CD4-positive, alpha-beta memory T cell (primary cell): ENCODE measurements at regions not wholly inside any gene's neighbourhood (a gene's known extent, or its start where the extent isn't known, plus 50 kb on each side); places are given as distances from the start of the nearest gene placed in this dataset.

Experiments used
- CTCF ChIA-PET: fragments of 350-600 bp; sonication (Branson Sonifier 250); formaldehyde crosslinking; loops from one replicate; lab custom pipeline; 2021; ENCODE audit warnings: inconsistent platforms; ENCODE audit not compliant: partially characterized antibody; lab: Charles Lee
- POLR2A ChIA-PET: fragments of 350-600 bp; sonication (Branson Sonifier 250); formaldehyde crosslinking; loops from one replicate; lab custom pipeline; 2021; ENCODE audit not compliant: partially characterized antibody; lab: Charles Lee
- DNase-seq, 5 donors: peaks; one replicate each; pipeline versions ENCODE4 v3.0.0 to v3.0.0-alpha.2; 2020 to 2022; ENCODE audit warnings: mixed read lengths in 1 of 5
- H3K27ac ChIP-seq: one replicate; pipeline ENCODE4 v1.7.0; 2013; ENCODE audit warnings: low read depth, low read length
- H3K27me3 ChIP-seq: 2 replicates; pipeline ENCODE4 v1.7.0; 2013; ENCODE audit warnings: mild to moderate bottlenecking, low read length, moderate library complexity; ENCODE audit not compliant: insufficient read depth
- H3K36me3 ChIP-seq: 2 replicates; pipeline ENCODE4 v1.7.0; 2013; ENCODE audit warnings: mild to moderate bottlenecking, low read length, moderate library complexity; ENCODE audit not compliant: insufficient read depth
- H3K4me1 ChIP-seq: 2 replicates; pipeline ENCODE4 v1.7.0; 2013; ENCODE audit warnings: mild to moderate bottlenecking, low read length, moderate library complexity; ENCODE audit not compliant: insufficient read depth
- H3K4me3 ChIP-seq, 2 donors: one replicate each; pipeline ENCODE4 v1.7.0; 2013; ENCODE audit warnings: low read length in 2 of 2, mild to moderate bottlenecking in 1 of 2
- H3K9me3 ChIP-seq, 2 donors: one replicate each; pipeline ENCODE4 v1.7.0; 2013; ENCODE audit warnings: low read length in 2 of 2, control low read depth in 1 of 2; ENCODE audit not compliant: control insufficient read depth in 1 of 2
- H3K27ac Mint-ChIP-seq, 7 donors: one replicate each; pipeline ENCODE4 v1.8.0; 2020 to 2021; ENCODE audit warnings: mixed read lengths in 7 of 7, mild to moderate bottlenecking in 6 of 7, inconsistent platforms in 3 of 7, moderate library complexity in 3 of 7
- H3K27me3 Mint-ChIP-seq, 2 donors: one replicate each; pipeline ENCODE4 v1.8.0; 2020 to 2021; ENCODE audit warnings: mixed read lengths in 2 of 2
- H3K36me3 Mint-ChIP-seq, 2 donors: one replicate each; pipeline ENCODE4 v1.8.0; 2020 to 2021; ENCODE audit warnings: mixed read lengths in 2 of 2, inconsistent platforms in 1 of 2, mild to moderate bottlenecking in 1 of 2
- H3K4me1 Mint-ChIP-seq, 4 donors: one replicate each; pipeline ENCODE4 v1.8.0; 2020 to 2021; ENCODE audit warnings: mixed read lengths in 4 of 4, mild to moderate bottlenecking in 1 of 4
- H3K4me3 Mint-ChIP-seq, 8 donors: one replicate each; pipeline ENCODE4 v1.8.0; 2020 to 2021; ENCODE audit warnings: mixed read lengths in 8 of 8, mild to moderate bottlenecking in 7 of 8, moderate library complexity in 6 of 8, inconsistent platforms in 3 of 8
- H3K9me3 Mint-ChIP-seq, 8 donors: one replicate each; pipeline ENCODE4 v1.8.0; 2020 to 2021; ENCODE audit warnings: mixed read lengths in 8 of 8, mild to moderate bottlenecking in 5 of 8, inconsistent platforms in 3 of 8, moderate library complexity in 1 of 8
- intact Hi-C: fragments of 100-400 bp; cut with micrococcal nuclease; formaldehyde crosslinking; loops from one replicate; pipeline ENCODE4 v1.15.1; 2023

DNA sequence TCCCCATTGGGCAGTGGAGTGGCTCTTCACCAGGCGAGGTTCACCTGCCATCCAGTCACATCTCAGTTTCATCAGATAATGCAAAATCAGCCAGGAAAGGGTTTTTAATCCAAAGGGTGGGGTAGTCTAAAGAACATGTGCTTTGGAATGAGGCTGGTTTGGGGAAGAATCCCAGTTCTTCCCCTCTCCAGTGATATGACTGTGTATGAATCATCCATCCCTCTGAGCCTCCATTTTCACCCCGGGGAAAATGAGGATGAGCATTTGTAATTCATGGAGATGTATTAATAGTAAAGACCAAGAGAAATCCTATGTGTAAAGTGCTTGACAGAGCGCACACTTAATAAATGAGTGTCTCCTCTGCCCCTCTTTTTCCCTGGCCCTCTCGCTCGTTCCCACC is 215.1 kb upstream of the FGGY start:
- intact Hi-C loops = no loop called here
- H3K9me3 ChIP-seq = no peaks in the 10 kb centered on the region
- peaks cover 9% of the 10 kb centered on the region for H3K4me1 ChIP-seq
- no peak overlapping the region for H3K4me3 ChIP-seq
- peaks cover 0 to 7% of the 10 kb centered on the region in 2 donors for H3K27me3 Mint-ChIP-seq
- ChIA-PET CTCF (no interaction called here), POLR2A (no interaction called here)
- no peaks in the 10 kb centered on the region for H3K36me3 ChIP-seq
- no peaks in the 10 kb centered on the region for H3K36me3 Mint-ChIP-seq
- no peak overlapping the region for H3K4me3 Mint-ChIP-seq
- no peak overlapping the region for H3K27ac ChIP-seq
- no peak for DNase-seq
- H3K4me1 Mint-ChIP-seq = peaks cover 2 to 9% (median 7%) of the 10 kb centered on the region in 4 donors
- no peaks in the 10 kb centered on the region for H3K9me3 Mint-ChIP-seq
- H3K27me3 ChIP-seq = no peaks in the 10 kb centered on the region
- H3K27ac Mint-ChIP-seq = peak overlapping the region in 1 of 7 donors; percentile 48

DNA sequence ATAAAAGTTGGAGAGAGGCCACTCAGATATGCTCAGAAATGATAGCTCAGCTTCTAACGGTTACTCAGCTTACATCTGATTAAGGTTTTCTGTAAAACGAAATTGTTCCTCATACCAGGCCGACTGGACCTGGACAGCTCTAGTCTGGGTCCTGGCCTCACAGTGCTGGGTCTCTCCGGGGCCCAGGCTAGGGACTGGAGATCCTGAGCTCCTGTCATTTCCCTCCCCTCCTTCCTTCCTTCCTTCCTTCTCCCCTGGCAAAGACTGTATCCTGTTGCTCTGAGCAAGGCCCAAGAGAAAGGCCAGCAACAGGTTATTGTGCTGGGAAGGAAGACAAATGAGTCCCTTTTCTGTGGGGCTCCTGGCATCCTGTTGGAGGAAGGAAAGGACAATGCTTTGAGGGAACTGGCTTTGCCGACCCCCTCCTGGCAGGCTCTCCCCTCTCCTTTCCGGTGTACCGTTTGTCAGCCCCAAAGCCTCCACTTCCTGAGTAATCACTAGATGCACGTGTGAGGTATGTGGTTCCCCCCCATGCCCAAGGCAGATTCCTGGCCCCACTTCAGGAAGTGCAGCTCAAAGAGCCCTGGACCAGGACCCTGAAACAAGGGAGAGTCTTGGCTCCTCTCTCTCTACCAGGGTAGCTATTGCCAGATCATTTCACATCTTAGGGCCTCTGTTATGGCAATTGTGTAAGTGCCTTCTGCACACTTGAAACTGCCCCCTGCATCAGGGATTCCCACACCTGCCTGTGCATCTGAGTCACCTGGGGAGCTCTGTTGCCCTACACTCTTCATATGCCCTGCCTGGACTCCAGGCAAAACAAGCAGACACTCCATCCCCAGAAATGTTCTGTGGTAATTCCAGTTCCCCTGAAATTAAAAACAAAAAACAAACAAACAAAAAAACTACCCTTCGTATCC is 212.7 kb upstream of the FGGY start:
- Mint-ChIP-seq H3K4me1 (peaks cover 2 to 9% (median 7%) of the 10 kb centered on the region in 4 donors), H3K27ac (peak overlapping the region in 1 of 7 donors; percentile 61), H3K36me3 (no peaks in the 10 kb centered on the region), H3K4me3 (peak overlapping the region in 1 of 8 donors; percentile 11), H3K27me3 (peaks cover 0 to 7% of the 10 kb centered on the region in 2 donors), H3K9me3 (peaks cover 0 to 2% (median 0%) of the 10 kb centered on the region in 8 donors)
- no peak for DNase-seq
- H3K36me3 ChIP-seq = no peaks in the 10 kb centered on the region
- H3K27ac ChIP-seq = no peak overlapping the region
- H3K4me3 ChIP-seq = no peak overlapping the region
- no peaks in the 10 kb centered on the region for H3K9me3 ChIP-seq
- intact Hi-C loops = no loop called here
- POLR2A ChIA-PET = interaction anchor here (2.0 kb wide), 1 partner anchor 300 kb away, joined by 5 read pairs; the partner anchor contains the start of gene JUN
- no peaks in the 10 kb centered on the region for H3K27me3 ChIP-seq
- CTCF ChIA-PET = interaction anchor here (1.0 to 1.2 kb wide), 2 partner anchors 11 to 16 kb away, joined by 3 read pairs; no protein-coding TSS in a partner anchor
- H3K4me1 ChIP-seq = peaks cover 9% of the 10 kb centered on the region

- POLR2A ChIA-PET = interaction anchor here (2.0 kb wide), 1 partner anchor 301 kb away, joined by 5 read pairs; the partner anchor contains the start of gene JUN
Measured at GRCh38 chr1:59085101-59085500, 211.8 kb upstream of the FGGY start.

GRCh38 chr1:59089036-59089798 is 207.7 kb upstream of the FGGY start:
- H3K27me3 Mint-ChIP-seq = no peaks in the 10 kb centered on the region
- H3K4me1 Mint-ChIP-seq = peaks cover 1 to 6% (median 4%) of the 10 kb centered on the region in 4 donors
- H3K36me3 Mint-ChIP-seq = no peaks in the 10 kb centered on the region
- no peak overlapping the region for H3K4me3 ChIP-seq
- no peaks in the 10 kb centered on the region for H3K27me3 ChIP-seq
- H3K4me3 Mint-ChIP-seq = no peak overlapping the region
- no peak overlapping the region for H3K27ac Mint-ChIP-seq
- no peaks in the 10 kb centered on the region for H3K9me3 ChIP-seq
- H3K4me1 ChIP-seq = peaks cover 4% of the 10 kb centered on the region
- no peaks in the 10 kb centered on the region for H3K36me3 ChIP-seq
- intact Hi-C loops = no loop called here
- CTCF ChIA-PET = no interaction called here
- H3K27ac ChIP-seq = no peak overlapping the region
- POLR2A ChIA-PET = no interaction called here
- DNase-seq = no peak
- peaks cover 0 to 4% (median 0%) of the 10 kb centered on the region in 8 donors for H3K9me3 Mint-ChIP-seq

More at GRCh38 chr1:59085101-59085500, 211.8 kb upstream of the FGGY start:
- Mint-ChIP-seq H3K36me3 (no peaks in the 10 kb centered on the region), H3K27me3 (peaks cover 0 to 5% of the 10 kb centered on the region in 2 donors), H3K4me3 (no peak overlapping the region), H3K4me1 (peaks cover 2 to 9% (median 7%) of the 10 kb centered on the region in 4 donors), H3K27ac (no peak overlapping the region), H3K9me3 (peaks cover 0 to 4% (median 0%) of the 10 kb centered on the region in 8 donors)
- CTCF ChIA-PET = no interaction called here
- no peaks in the 10 kb centered on the region for H3K36me3 ChIP-seq
- DNase-seq = no peak
- no peaks in the 10 kb centered on the region for H3K27me3 ChIP-seq
- H3K27ac ChIP-seq = no peak overlapping the region
- no peaks in the 10 kb centered on the region for H3K9me3 ChIP-seq
- peaks cover 9% of the 10 kb centered on the region for H3K4me1 ChIP-seq
- intact Hi-C loops = no loop called here
- H3K4me3 ChIP-seq = no peak overlapping the region

DNA sequence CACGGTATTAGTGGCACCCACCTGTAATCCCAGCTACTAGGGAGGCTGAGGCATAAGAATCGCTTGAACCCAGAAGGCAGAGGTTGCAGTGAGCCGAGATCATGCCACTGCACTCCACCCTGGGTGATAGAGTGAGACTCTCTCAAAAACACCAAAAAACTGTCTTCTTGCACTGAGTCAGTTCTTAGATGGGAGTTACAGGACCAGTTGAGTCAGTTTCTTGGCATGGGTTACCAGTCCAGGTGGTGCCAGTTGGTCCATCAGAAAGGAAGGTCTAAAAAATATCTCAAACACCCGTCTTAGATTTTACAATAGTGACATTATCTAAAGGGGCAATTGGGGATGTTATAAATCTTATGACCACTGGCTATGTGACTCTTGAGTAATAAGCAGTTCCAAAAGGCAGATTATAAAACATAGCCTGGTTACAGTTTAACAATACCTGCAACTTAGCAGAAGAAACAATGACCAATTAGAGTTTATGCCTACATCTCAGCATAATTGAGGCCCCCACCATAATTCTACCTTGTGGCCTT is 206.9 kb upstream of the FGGY start:
- CTCF ChIA-PET = no interaction called here
- no peaks in the 10 kb centered on the region for H3K27me3 Mint-ChIP-seq
- no peaks in the 10 kb centered on the region for H3K36me3 Mint-ChIP-seq
- H3K4me3 ChIP-seq = no peak overlapping the region
- no peak for DNase-seq
- H3K9me3 ChIP-seq = no peaks in the 10 kb centered on the region
- no peaks in the 10 kb centered on the region for H3K27me3 ChIP-seq
- H3K4me1 ChIP-seq = no peaks in the 10 kb centered on the region
- H3K4me1 Mint-ChIP-seq = peaks cover 0 to 1% (median 0%) of the 10 kb centered on the region in 4 donors
- H3K9me3 Mint-ChIP-seq = peaks cover 0 to 4% (median 0%) of the 10 kb centered on the region in 8 donors
- H3K27ac Mint-ChIP-seq = no peak overlapping the region
- POLR2A ChIA-PET = no interaction called here
- no peak overlapping the region for H3K27ac ChIP-seq
- no peak overlapping the region for H3K4me3 Mint-ChIP-seq
- intact Hi-C loops = no loop called here
- H3K36me3 ChIP-seq = no peaks in the 10 kb centered on the region

GRCh38 chr1:59092126-59092525 is 204.8 kb upstream of the FGGY start:
- no peak overlapping the region for H3K27ac Mint-ChIP-seq
- no peak overlapping the region for H3K27ac ChIP-seq
- no peaks in the 10 kb centered on the region for H3K36me3 ChIP-seq
- ChIA-PET POLR2A (no interaction called here), CTCF (no interaction called here)
- H3K4me3 ChIP-seq = no peak overlapping the region
- H3K4me3 Mint-ChIP-seq = no peak overlapping the region
- DNase-seq = no peak
- H3K4me1 ChIP-seq = no peaks in the 10 kb centered on the region
- no peaks in the 10 kb centered on the region for H3K9me3 ChIP-seq
- no peaks in the 10 kb centered on the region for H3K27me3 Mint-ChIP-seq
- no peaks in the 10 kb centered on the region for H3K36me3 Mint-ChIP-seq
- H3K9me3 Mint-ChIP-seq = peaks cover 0 to 4% (median 0%) of the 10 kb centered on the region in 8 donors
- intact Hi-C loops = no loop called here
- no peaks in the 10 kb centered on the region for H3K27me3 ChIP-seq
- no peaks in the 10 kb centered on the region for H3K4me1 Mint-ChIP-seq

- Histone ChIP-seq H3K9me3 (no peaks in the 10 kb centered on the region), H3K27ac (no peak overlapping the region), H3K4me1 (no peaks in the 10 kb centered on the region), H3K4me3 (no peak overlapping the region), H3K27me3 (no peaks in the 10 kb centered on the region), H3K36me3 (no peaks in the 10 kb centered on the region)
- H3K36me3 Mint-ChIP-seq = no peaks in the 10 kb centered on the region
- peaks cover 0 to 4% (median 0%) of the 10 kb centered on the region in 8 donors for H3K9me3 Mint-ChIP-seq
- H3K27ac Mint-ChIP-seq = no peak overlapping the region
- ChIA-PET CTCF (no interaction called here), POLR2A (no interaction called here)
- no peak overlapping the region for H3K4me3 Mint-ChIP-seq
- H3K4me1 Mint-ChIP-seq = no peaks in the 10 kb centered on the region
- intact Hi-C loops = no loop called here
- no peak for DNase-seq
- no peaks in the 10 kb centered on the region for H3K27me3 Mint-ChIP-seq
Measured at GRCh38 chr1:59094001-59094400, 202.9 kb upstream of the FGGY start.
